Ovary (tissue), 3 donors: ENCODE measurements at regions not wholly inside any gene's neighbourhood (a gene's known extent, or its start where the extent isn't known, plus 50 kb on each side); places are given as distances from the start of the nearest gene placed in this dataset.

Experiments
- CTCF ChIP-seq, 3 donors: fragments of 450-650 bp in 2 of 3; fragments of 200-600 bp in 1 of 3; IDR thresholded peaks; one replicate each; pipeline versions ENCODE4 v1.5.1 to v1.8.0; 2016 to 2022; ENCODE audit warnings: antibody characterized with exemption in 3 of 3, mild to moderate bottlenecking in 1 of 3
- EP300 ChIP-seq: sonication (generic); formaldehyde crosslinking; IDR thresholded peaks from one replicate; pipeline ENCODE4 v1.6.1; 2017; ENCODE audit warnings: antibody characterized with exemption
- POLR2A ChIP-seq: fragments of 450-650 bp; IDR thresholded peaks from one replicate; pipeline ENCODE4 v1.6.1; 2017; ENCODE audit warnings: antibody characterized with exemption, mild to moderate bottlenecking, moderate library complexity
- donor health status: DM: no; HTN: no; CAD: no.

- TF ChIP-seq CTCF (IDR thresholded peaks at IDR 0.05) (no peak), POLR2A (no peak), EP300 (no peak)
Measured at GRCh38 chrX:131942034-131942433, 81.1 kb upstream of the STK26 start.
